Spleen (tissue), 11 donors: ENCODE measurements at regions not wholly inside any gene's neighbourhood (a gene's known extent, or its start where the extent isn't known, plus 50 kb on each side); places are given as distances from the start of the nearest gene placed in this dataset.

Experiments
- DNase-seq: peaks from one replicate; pipeline ENCODE4 v3.0.0-alpha.2; 2020
- H3K27ac ChIP-seq, 8 donors: fragments of 200-600 bp; sonication (generic) in 7 of 8; 1 replicate in 4 of 8; 2 replicates in 4 of 8; pipeline versions ENCODE4 v1.5.0 to v1.8.0; 2016 to 2021; ENCODE audit warnings: inconsistent platforms in 4 of 8, mild to moderate bottlenecking in 4 of 8, moderate library complexity in 1 of 8
- H3K27me3 ChIP-seq, 7 donors: fragments of 200-600 bp; sonication (generic) in 6 of 7; replicated peaks in 1 of 7; 1 replicate in 4 of 7; 2 replicates in 3 of 7; pipeline versions ENCODE4 v1.5.0 to v1.8.0; 2016 to 2021; ENCODE audit warnings: inconsistent platforms in 3 of 7, mild to moderate bottlenecking in 1 of 7
- H3K36me3 ChIP-seq, 6 donors: fragments of 200-600 bp; sonication (generic) in 5 of 6; 1 replicate in 4 of 6; 2 replicates in 2 of 6; pipeline versions ENCODE4 v1.5.0 to v1.8.0; 2016 to 2021; ENCODE audit warnings: inconsistent platforms in 2 of 6
- H3K4me1 ChIP-seq, 6 donors: fragments of 200-600 bp; sonication (generic) in 5 of 6; 1 replicate in 3 of 6; 2 replicates in 3 of 6; pipeline versions ENCODE4 v1.5.0 to v1.8.0; 2016 to 2021; ENCODE audit warnings: inconsistent platforms in 3 of 6
- H3K4me3 ChIP-seq, 8 donors: fragments of 200-600 bp; sonication (generic) in 7 of 8; 1 replicate in 4 of 8; 2 replicates in 4 of 8; pipeline versions ENCODE4 v1.5.0 to v1.8.0; 2016 to 2021; ENCODE audit warnings: inconsistent platforms in 4 of 8, mild to moderate bottlenecking in 4 of 8, moderate library complexity in 2 of 8
- H3K9me3 ChIP-seq, 8 donors: fragments of 200-600 bp; sonication (generic) in 7 of 8; 1 replicate in 4 of 8; 2 replicates in 4 of 8; pipeline versions ENCODE4 v1.5.0 to v1.8.0; 2016 to 2021; ENCODE audit warnings: inconsistent platforms in 4 of 8
- POLR2A ChIP-seq, 3 donors: fragments of 450-650 bp; IDR thresholded peaks; one replicate each; pipeline ENCODE4 v1.5.1; 2017; ENCODE audit warnings: antibody characterized with exemption in 3 of 3, mild to moderate bottlenecking in 1 of 3
- POLR2AphosphoS5 ChIP-seq, 3 donors: sonication (generic); formaldehyde crosslinking; IDR thresholded peaks; one replicate each; pipeline ENCODE4 v1.5.1; 2017; ENCODE audit warnings: antibody characterized with exemption in 3 of 3
- WGBS, 5 donors: extraction: QIAGEN DNeasy Blood & Tissue Kit in 3 of 5; methylation state at CpG; one replicate each; pipeline versions ENCODE4 v1.1.5 to v1.1.7; 2013 to 2018; 5-methylcytosine and 5-hydroxymethylcytosine counted together
- intact Hi-C: fragments of 100-400 bp; cut with DNase I; formaldehyde crosslinking; loops from one replicate; pipeline ENCODE4 v1.15.0; 2023; ENCODE audit warnings: low total_unique reads
- TF ChIP-seq, protein P1 (sequence below), 11 experiments: fragments of 200-600 bp in 7 of 11; fragments of 450-650 bp in 4 of 11; sonication (generic) in 4 of 11; IDR thresholded peaks in 8 of 11; conservative IDR thresholded peaks in 3 of 11; 1 replicate in 7 of 11; 2 replicates in 4 of 11; pipeline versions ENCODE4 v1.4.0 to v1.8.0; 2016 to 2021; ENCODE audit warnings: antibody characterized with exemption in 11 of 11, inconsistent platforms in 4 of 11, mild to moderate bottlenecking in 1 of 11
- donor health status: healthy with polysubstance abuse.
- donor health status: DM: no; HTN: no; CAD: no; lungs with moderate emphysema.
- donor health status: DM: no; HTN: no; CAD: no.
- donor health status: Bipolar disorder and iron deficiency.
- donor health status: healthy.
- donor health status: DM: no; HTN: no; CAD: no.
- donor health status: DM: yes; HTN: yes; CAD: no.

DNA sequence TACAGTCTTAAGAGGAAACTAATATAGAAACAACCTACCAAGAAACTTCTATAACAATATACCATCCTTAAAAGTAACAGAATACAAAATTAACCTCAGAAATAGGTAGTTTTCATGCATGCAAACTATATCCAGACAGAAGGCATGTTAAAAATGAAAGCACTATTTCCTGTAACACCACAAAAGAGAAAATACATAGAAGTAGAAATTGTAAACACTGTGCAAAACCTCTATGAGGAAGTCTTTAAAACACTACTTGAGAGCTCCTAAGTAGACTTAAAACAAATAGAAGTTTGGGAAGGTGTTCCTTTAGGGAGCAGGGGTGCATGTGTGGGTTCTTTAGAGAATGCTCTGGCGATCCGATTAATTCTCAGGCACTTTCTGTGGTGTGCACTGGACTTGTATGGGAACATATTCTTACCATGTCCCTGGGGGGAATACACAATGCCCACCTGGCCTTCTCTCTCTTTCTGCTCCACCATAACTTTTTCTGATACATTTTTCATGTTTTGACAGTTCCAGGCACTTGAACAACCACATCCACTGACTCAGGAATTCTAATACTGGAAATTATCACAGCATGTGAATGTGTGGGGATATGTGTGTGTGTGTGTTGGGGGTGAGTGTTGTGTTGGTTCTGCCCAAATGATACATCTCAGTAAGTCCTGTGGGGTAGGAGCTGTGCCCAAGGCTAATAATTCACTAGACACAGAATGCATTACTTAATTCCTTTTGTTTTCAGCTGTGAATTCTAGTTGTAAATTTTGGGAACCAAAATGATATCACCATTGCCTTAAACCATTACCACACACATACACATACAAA lies 866.3 kb upstream of the B3GALT2 start:
- TF ChIP-seq POLR2A (IDR thresholded peaks at IDR 0.05) = no peak
- no peak for TF ChIP-seq POLR2AphosphoS5 (IDR thresholded peaks at IDR 0.05)
- TF ChIP-seq, protein P1, sequence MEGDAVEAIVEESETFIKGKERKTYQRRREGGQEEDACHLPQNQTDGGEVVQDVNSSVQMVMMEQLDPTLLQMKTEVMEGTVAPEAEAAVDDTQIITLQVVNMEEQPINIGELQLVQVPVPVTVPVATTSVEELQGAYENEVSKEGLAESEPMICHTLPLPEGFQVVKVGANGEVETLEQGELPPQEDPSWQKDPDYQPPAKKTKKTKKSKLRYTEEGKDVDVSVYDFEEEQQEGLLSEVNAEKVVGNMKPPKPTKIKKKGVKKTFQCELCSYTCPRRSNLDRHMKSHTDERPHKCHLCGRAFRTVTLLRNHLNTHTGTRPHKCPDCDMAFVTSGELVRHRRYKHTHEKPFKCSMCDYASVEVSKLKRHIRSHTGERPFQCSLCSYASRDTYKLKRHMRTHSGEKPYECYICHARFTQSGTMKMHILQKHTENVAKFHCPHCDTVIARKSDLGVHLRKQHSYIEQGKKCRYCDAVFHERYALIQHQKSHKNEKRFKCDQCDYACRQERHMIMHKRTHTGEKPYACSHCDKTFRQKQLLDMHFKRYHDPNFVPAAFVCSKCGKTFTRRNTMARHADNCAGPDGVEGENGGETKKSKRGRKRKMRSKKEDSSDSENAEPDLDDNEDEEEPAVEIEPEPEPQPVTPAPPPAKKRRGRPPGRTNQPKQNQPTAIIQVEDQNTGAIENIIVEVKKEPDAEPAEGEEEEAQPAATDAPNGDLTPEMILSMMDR (IDR thresholded peaks at IDR 0.05 in 8 of 11, conservative IDR thresholded peaks at IDR 0.05 in 3 of 11) = no peak

GRCh38 chr1:194047921-194048320 lies 861.5 kb upstream of the B3GALT2 start:
- no peaks in the 10 kb centered on the region for H3K9me3 ChIP-seq
- TF ChIP-seq, protein P1 (IDR thresholded peaks at IDR 0.05 in 8 of 11, conservative IDR thresholded peaks at IDR 0.05 in 3 of 11) = no peak
- TF ChIP-seq POLR2AphosphoS5 (IDR thresholded peaks at IDR 0.05) = no peak
- TF ChIP-seq POLR2A (IDR thresholded peaks at IDR 0.05) = no peak
- no peaks in the 10 kb centered on the region for H3K27me3 ChIP-seq

More for the DNA sequence above, 866.3 kb upstream of the B3GALT2 start:
- no peak overlapping the region for H3K4me3 ChIP-seq
- H3K27ac ChIP-seq = peak overlapping the region in 4 of 8 donors; percentile 22 to 59 (median 40)
- H3K4me1 ChIP-seq = peaks cover 0 to 11% (median 0%) of the 10 kb centered on the region in 6 donors
- no peak for DNase-seq
- 73 to 89% (median 74%) methylated on average over 2 of the region's 2 CpGs for WGBS, 5 donors
- no peaks in the 10 kb centered on the region for H3K36me3 ChIP-seq
- H3K27me3 ChIP-seq = no peaks in the 10 kb centered on the region
- no peaks in the 10 kb centered on the region for H3K9me3 ChIP-seq
- intact Hi-C loops = no loop called here

DNA sequence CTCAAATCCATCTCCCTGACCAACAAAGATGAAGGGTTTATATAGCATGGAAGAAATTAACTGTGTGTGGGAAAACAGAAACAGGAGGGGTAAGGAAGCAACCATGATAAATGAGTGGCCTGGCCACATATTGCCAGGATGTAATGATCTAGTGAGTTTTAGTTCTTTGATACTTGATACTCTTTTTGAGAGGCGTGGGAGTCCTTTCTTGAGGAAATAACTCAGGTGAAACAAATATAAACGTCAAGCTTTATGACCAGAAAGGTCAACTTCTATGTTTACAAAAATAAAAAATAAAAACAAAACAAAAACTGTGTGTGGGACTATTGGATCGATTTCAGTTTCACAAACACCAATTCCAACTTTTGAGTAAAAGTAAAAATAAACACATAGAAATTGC lies 860.8 kb upstream of the B3GALT2 start:
- DNase-seq = no peak
- WGBS, 5 donors = 76 to 86% (median 78%) methylated on average over 3 of the region's 3 CpGs
- TF ChIP-seq POLR2A (IDR thresholded peaks at IDR 0.05) = no peak
- TF ChIP-seq POLR2AphosphoS5 (IDR thresholded peaks at IDR 0.05) = no peak
- TF ChIP-seq, protein P1 (IDR thresholded peaks at IDR 0.05 in 8 of 11, conservative IDR thresholded peaks at IDR 0.05 in 3 of 11) = no peak
- Histone ChIP-seq H3K9me3 (no peaks in the 10 kb centered on the region), H3K27me3 (no peaks in the 10 kb centered on the region), H3K4me3 (no peak overlapping the region), H3K36me3 (no peaks in the 10 kb centered on the region), H3K4me1 (no peaks in the 10 kb centered on the region), H3K27ac (no peak overlapping the region)
- intact Hi-C loops = no loop called here

More at GRCh38 chr1:194047921-194048320, 861.5 kb upstream of the B3GALT2 start:
- no peak for DNase-seq
- WGBS, 5 donors = 63 to 99% (median 66%) methylated on average over 2 to 3 of the region's 3 CpGs
- no peak overlapping the region for H3K27ac ChIP-seq
- intact Hi-C loops = no loop called here
- H3K36me3 ChIP-seq = no peaks in the 10 kb centered on the region
- no peak overlapping the region for H3K4me3 ChIP-seq
- H3K4me1 ChIP-seq = no peaks in the 10 kb centered on the region

DNA sequence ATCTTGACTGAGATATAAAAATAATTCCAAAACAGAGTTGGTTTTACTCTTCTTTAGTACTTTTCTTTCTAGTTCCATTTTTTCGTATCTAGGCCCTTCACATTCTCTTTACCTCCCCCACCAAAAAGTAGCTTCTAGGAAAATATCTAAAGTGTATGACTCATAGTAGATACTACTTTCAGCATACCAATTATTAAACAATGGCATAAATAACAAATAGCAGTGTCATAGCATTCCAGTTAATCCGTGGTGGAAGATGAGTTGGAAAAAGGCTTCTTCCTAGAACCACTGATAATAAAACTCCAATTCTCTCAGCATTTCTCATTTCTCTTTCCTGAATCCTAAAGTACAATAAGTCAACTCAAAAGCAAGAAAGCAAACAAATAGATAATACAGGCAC lies 859.0 kb upstream of the B3GALT2 start:
- no peak for DNase-seq
- Histone ChIP-seq H3K36me3 (no peaks in the 10 kb centered on the region), H3K4me1 (no peaks in the 10 kb centered on the region), H3K4me3 (no peak overlapping the region), H3K27ac (no peak overlapping the region), H3K27me3 (no peaks in the 10 kb centered on the region), H3K9me3 (no peaks in the 10 kb centered on the region)
- TF ChIP-seq POLR2A (IDR thresholded peaks at IDR 0.05) (no peak), POLR2AphosphoS5 (IDR thresholded peaks at IDR 0.05) (no peak)
- TF ChIP-seq, protein P1 (IDR thresholded peaks at IDR 0.05 in 8 of 11, conservative IDR thresholded peaks at IDR 0.05 in 3 of 11) = no peak
- 74 to 86% (median 81%) methylated on average over 2 of the region's 2 CpGs for WGBS, 5 donors
- intact Hi-C loops = no loop called here
